IPS-15b (cell line): ENCODE measurements at regions not wholly inside any gene's neighbourhood (a gene's known extent, or its start where the extent isn't known, plus 50 kb on each side); places are given as distances from the start of the nearest gene placed in this dataset.
A peak's percentile ranks its signal among the peaks of the same experiment; 100 is the strongest.

Experiments
- H3K27me3 ChIP-seq: one replicate; pipeline ENCODE4 v1.6.1; 2013; ENCODE audit warnings: low read length; ENCODE audit not compliant: control insufficient read depth, insufficient read depth
- H3K36me3 ChIP-seq: one replicate; pipeline ENCODE4 v1.6.1; 2013; ENCODE audit warnings: low read length; ENCODE audit not compliant: control insufficient read depth, insufficient read depth
- H3K4me1 ChIP-seq: one replicate; pipeline ENCODE4 v1.6.1; 2013; ENCODE audit warnings: mild to moderate bottlenecking, low read length; ENCODE audit not compliant: control insufficient read depth, insufficient read depth
- H3K4me3 ChIP-seq: one replicate; pipeline ENCODE4 v1.5.1; 2013; ENCODE audit warnings: low read depth, low read length
- H3K9ac ChIP-seq: one replicate; pipeline ENCODE4 v1.6.1; 2013; ENCODE audit warnings: low read depth, mild to moderate bottlenecking, low read length
- H3K9me3 ChIP-seq: one replicate; pipeline ENCODE4 v1.6.1; 2013; ENCODE audit warnings: mild to moderate bottlenecking, low read length; ENCODE audit not compliant: control insufficient read depth, insufficient read depth

DNA sequence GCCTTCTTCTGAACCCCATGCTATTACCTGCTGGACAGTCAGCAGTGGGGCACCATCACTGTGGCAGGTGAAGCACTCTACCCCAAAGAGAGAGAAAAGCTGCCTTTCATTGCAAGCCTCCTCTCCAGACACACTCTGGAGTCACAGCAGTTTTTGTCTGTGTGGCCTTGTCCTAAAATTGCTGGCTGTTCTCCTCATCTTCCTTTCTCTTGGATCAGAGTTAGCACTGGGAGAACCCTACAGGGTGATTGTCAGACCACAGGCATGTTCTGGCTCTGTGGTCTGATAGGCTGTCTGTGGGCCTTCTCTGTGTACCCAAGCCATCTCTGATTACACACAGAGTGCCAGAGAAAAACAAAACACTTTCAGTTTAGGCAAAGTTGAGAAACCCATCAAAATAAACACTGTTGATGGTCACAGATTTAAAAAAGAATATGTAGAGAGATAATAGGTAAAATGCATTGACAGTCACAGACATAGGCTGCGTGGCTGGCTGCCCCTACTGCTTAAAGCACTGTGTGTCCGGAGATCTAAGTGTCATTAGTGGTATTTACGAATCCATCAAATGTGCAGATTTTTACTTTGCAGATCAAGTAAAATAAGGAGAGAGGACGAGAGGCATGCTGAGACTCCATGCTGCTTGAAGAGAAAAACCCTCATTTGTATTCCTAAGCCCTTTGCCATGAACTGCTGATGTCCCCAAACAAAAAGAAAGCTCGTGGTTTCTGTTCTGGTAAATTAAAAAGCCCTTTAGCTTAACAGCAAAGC lies 689.9 kb downstream of the TUSC7 start:
- Histone ChIP-seq H3K9ac (no peak overlapping the region), H3K4me1 (peaks cover 41% of the 10 kb centered on the region), H3K4me3 (peak overlapping the region; percentile 19), H3K27me3 (peaks cover 58% of the 10 kb centered on the region), H3K9me3 (no peaks in the 10 kb centered on the region), H3K36me3 (no peaks in the 10 kb centered on the region)

DNA sequence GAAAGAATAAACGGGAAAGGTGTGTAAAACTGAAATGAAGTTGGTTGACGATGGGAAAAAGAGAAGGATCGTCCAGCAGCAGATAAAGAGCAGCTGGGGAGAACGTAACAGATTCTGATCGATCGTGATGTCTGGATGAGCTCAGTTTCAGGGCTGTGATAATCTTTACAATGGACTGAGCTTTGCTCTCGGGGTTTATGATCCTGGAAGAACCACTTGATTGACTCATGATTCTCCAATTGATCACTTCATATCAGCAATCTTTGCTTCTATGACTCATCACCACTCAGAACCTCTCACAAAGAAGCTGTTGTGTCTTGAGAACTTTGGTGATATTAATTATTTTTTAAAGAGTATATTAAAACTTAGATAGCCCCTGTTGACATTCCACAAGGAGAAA lies 690.7 kb downstream of the TUSC7 start:
- Histone ChIP-seq H3K9ac (no peak overlapping the region), H3K9me3 (no peaks in the 10 kb centered on the region), H3K4me3 (peak overlapping the region; percentile 0), H3K36me3 (no peaks in the 10 kb centered on the region), H3K4me1 (peaks cover 49% of the 10 kb centered on the region), H3K27me3 (peaks cover 58% of the 10 kb centered on the region)

DNA sequence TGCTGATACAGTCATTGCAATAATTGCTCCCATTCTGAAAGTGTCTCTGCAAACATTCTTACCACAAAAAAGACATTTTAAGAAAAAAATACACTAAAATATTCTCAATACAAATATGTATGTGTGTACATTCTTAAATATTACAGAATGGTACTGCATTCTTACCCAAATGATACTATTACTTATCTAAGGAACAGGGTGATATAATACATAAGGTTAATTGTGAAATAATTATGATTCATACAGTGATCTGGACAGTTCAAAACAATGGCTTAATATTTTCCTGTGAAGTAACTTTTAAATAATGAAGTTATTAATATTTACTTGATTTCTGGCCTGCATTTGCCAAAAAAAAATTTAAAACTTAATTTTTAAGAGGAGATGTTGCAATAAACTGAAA lies 694.6 kb downstream of the TUSC7 start:
- Histone ChIP-seq H3K4me3 (no peak overlapping the region), H3K4me1 (peaks cover 33% of the 10 kb centered on the region), H3K36me3 (no peaks in the 10 kb centered on the region), H3K9me3 (no peaks in the 10 kb centered on the region), H3K9ac (no peak overlapping the region), H3K27me3 (peaks cover 24% of the 10 kb centered on the region)

DNA sequence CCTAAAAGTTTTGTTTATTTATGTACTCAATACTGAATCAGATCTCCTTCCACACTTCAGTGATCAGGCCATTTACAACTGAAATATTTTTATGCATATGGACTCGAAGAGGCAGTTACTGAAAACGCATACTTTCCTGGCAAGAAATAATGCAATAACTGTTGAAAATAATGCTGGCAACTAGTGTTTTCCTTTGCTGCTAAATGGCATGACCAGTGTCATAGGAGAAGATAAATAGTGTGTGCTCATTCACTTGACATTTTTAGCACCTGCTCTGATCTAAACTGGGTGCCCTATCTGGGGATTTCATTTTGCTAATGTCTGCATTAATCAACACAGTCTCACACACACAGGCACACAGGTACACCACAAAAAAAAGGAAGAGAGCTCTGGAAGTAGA lies 695.2 kb downstream of the TUSC7 start:
- H3K9ac ChIP-seq: no peak overlapping the region
- no peaks in the 10 kb centered on the region for H3K36me3 ChIP-seq
- no peak overlapping the region for H3K4me3 ChIP-seq
- peaks cover 27% of the 10 kb centered on the region for H3K4me1 ChIP-seq
- H3K9me3 ChIP-seq: no peaks in the 10 kb centered on the region
- H3K27me3 ChIP-seq: peaks cover 21% of the 10 kb centered on the region

DNA sequence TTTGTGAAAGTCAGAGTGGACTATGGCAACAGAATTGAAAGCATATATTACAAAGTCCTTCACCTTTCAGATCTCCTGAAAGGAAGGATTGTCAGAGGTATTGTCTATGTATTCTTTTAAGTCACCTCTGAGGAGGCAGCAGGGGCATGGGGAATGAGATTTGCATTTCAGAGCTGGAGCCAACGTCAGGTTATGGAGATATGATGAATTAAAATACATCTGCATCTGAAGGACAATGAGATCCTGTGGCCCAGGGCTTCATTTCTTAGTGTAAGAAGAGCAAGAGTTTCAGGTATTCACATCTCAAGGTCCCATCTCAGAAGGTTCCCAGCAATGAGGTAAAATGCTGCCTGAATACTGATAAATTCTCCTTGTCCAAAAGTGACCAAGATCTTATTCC lies 695.8 kb downstream of the TUSC7 start:
- Histone ChIP-seq H3K9ac (no peak overlapping the region), H3K27me3 (peaks cover 21% of the 10 kb centered on the region), H3K4me1 (peaks cover 27% of the 10 kb centered on the region), H3K4me3 (no peak overlapping the region), H3K9me3 (no peaks in the 10 kb centered on the region), H3K36me3 (no peaks in the 10 kb centered on the region)

DNA sequence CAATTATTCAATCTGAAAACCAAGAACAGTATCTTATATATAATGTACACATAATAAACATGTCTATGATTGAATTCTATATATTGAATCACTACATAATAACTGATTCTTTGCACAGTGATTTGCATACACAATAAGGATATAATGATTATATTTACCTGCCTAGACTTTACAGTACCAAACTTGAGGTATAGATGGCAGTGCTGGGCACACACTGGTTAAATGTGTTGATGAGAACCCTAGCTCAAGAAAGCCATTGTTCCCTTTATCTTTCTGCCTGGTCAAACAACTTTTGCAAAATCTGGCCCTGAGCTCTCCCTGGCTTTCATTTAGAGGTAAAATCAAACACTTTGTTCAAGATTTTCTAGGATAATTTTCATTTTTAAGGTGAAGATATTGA lies 697.7 kb downstream of the TUSC7 start:
- H3K27me3 ChIP-seq: peaks cover 3% of the 10 kb centered on the region
- peaks cover 18% of the 10 kb centered on the region for H3K4me1 ChIP-seq
- H3K4me3 ChIP-seq: no peak overlapping the region
- H3K9me3 ChIP-seq: no peaks in the 10 kb centered on the region
- H3K36me3 ChIP-seq: no peaks in the 10 kb centered on the region
- no peak overlapping the region for H3K9ac ChIP-seq

DNA sequence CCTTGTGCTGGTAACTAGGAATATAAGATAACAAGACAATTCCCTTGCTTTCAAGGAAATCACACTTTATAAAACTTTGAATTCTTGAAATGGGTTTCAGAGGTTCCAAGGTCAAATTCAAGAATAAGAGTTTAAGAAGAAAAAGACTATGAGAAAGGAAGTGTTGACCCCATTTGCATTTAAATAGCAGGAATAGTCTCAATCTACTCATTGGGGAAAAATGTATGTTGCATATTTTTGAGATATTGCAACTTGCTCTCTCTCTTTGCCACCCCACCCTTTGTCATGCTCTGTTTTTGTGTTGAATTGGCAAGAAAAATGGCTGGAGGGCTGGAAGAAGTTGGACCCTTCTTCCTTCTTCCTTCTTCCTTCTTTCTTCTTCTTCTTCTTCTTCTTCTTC lies 699.2 kb downstream of the TUSC7 start:
- H3K9ac ChIP-seq: no peak overlapping the region
- H3K27me3 ChIP-seq: no peaks in the 10 kb centered on the region
- no peaks in the 10 kb centered on the region for H3K9me3 ChIP-seq
- H3K4me1 ChIP-seq: peaks cover 18% of the 10 kb centered on the region
- no peaks in the 10 kb centered on the region for H3K36me3 ChIP-seq
- H3K4me3 ChIP-seq: no peak overlapping the region

DNA sequence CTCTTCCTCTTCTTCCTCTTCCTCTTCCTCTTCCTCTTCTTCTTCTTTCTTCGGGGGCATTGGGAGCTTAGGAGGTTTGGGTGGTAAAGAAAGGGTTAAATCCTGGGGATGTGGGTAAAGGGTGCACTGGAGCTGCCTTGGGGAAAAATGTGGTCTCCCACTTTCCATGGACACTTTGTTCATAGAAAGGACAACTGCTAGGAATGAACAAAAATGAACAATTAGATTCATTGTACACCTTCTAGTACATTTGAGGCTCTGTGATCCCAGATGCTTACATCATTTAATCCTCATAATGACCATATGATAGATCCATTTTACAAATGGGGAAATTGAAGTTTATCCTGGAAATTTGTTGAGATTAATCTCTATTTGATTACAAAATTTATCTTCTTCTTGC lies 699.7 kb downstream of the TUSC7 start:
- Histone ChIP-seq H3K4me1 (peaks cover 18% of the 10 kb centered on the region), H3K9me3 (no peaks in the 10 kb centered on the region), H3K9ac (no peak overlapping the region), H3K4me3 (no peak overlapping the region), H3K27me3 (no peaks in the 10 kb centered on the region), H3K36me3 (no peaks in the 10 kb centered on the region)

DNA sequence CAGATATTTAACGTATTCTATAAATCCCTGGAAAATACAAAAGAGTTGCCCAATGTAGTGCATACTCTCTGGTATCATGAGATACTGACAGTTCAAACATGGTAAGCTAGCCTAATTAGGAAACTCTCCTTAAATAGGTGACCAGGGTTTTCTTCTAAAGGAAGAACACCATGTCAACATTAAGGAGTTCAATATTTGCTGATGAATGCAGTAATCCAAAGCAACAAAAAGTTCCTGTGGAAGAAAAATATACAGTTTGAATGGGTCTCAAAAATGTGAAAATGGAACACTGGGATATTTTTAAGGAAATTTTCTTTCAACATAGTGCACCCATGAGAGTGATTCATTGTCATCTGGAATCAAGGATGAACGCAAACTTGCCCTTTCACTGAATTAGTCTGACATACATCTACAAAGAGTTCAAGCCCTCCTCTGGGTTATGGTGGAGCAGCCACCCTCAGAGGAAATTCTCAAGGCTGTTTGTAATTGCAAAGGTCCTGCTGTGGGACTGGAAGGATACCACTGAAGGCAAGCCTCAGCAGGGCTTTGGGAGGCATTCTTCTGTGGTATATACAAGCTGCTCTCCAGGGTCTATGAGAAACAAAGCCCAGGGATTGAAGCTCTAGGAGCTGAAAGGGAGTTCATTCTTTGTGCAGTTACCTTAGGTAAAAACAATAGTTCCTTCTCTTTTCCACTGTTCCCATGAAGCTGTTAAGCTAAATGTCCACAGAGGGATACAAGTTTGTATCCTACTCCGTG lies 700.3 kb downstream of the TUSC7 start:
- Histone ChIP-seq H3K4me1 (peaks cover 12% of the 10 kb centered on the region), H3K27me3 (no peaks in the 10 kb centered on the region), H3K9me3 (no peaks in the 10 kb centered on the region), H3K4me3 (no peak overlapping the region), H3K9ac (no peak overlapping the region), H3K36me3 (no peaks in the 10 kb centered on the region)

DNA sequence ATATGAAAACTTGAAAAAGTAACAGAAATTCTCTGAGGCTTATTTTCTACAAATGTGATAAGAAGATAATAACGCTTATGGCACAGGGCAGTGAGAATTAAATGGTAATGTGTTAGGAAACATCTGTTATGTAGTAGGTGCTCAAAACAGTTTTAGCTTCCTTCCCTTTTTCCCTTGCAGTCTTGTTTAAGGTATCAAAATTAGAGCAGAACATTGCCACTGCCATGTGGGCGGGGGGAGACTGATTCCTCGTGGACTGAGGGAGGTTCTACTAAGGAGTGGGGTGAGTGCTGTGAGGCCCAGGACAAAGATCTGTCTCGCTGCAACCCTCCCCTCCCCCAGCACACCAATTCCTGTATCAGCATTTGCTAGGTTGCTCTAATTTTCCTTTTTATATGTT lies 702.4 kb downstream of the TUSC7 start:
- Histone ChIP-seq H3K9me3 (no peaks in the 10 kb centered on the region), H3K36me3 (no peaks in the 10 kb centered on the region), H3K9ac (no peak overlapping the region), H3K27me3 (no peaks in the 10 kb centered on the region), H3K4me3 (no peak overlapping the region), H3K4me1 (peaks cover 7% of the 10 kb centered on the region)

DNA sequence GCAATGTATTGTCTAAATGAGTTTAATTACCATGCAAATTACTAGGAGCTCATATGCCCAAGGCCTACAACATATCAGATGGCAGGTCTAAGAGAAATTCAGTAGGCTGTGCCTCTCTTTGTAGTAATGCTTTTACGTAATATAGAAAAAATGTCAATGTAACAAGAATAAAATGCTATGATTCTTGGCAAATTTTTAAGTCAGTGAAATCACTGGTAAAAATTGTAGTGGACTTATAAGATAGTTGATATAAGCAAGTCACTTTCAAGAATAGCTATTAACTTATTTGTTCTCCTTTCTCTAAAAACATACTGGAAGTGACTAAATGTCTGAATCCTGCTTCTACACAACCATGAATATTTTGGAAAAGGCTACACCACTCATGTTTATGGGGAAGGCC lies 707.8 kb downstream of the TUSC7 start:
- Histone ChIP-seq H3K9ac (no peak overlapping the region), H3K4me1 (peaks cover 3% of the 10 kb centered on the region), H3K27me3 (no peaks in the 10 kb centered on the region), H3K4me3 (no peak overlapping the region), H3K9me3 (no peaks in the 10 kb centered on the region), H3K36me3 (no peaks in the 10 kb centered on the region)

DNA sequence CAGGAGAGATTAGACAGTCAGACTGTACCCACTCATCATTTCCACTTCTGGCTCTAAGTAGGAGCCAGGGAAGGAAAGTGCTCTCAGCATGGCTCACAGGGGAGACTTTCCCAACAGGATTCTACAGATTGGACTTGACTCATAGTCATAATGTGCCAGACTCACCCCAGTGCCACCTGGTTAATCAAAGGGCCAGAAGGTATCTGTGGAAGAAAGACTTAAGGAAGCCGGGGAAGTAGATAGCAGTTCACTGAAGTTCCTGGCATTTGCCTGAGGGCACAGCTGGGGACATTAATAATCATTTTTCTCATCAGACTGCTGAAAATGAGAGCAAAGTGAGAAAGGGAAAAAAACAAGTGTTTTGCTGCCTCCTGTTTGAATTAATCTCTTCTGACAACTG lies 717.5 kb downstream of the TUSC7 start:
- Histone ChIP-seq H3K9me3 (no peaks in the 10 kb centered on the region), H3K9ac (no peak overlapping the region), H3K36me3 (no peaks in the 10 kb centered on the region), H3K27me3 (no peaks in the 10 kb centered on the region), H3K4me1 (no peaks in the 10 kb centered on the region), H3K4me3 (no peak overlapping the region)
